KBM-7 (cell line): ENCODE measurements at regions not wholly inside any gene's neighbourhood (a gene's known extent, or its start where the extent isn't known, plus 50 kb on each side); places are given as distances from the start of the nearest gene placed in this dataset.

ENCODE experiments used
- DNase-seq: peaks from one replicate; pipeline ENCODE4 v3.0.0-alpha.2; 2015
- in situ Hi-C: fragments of 300-500 bp; cut with MboI; formaldehyde crosslinking; loops from 2 replicates; pipeline ENCODE4 v1.14.3; 2020; ENCODE audit warnings: low sequenced_read_pairs, low pct_unique_long_range_greater_than_20kb, mixed read lengths

DNA sequence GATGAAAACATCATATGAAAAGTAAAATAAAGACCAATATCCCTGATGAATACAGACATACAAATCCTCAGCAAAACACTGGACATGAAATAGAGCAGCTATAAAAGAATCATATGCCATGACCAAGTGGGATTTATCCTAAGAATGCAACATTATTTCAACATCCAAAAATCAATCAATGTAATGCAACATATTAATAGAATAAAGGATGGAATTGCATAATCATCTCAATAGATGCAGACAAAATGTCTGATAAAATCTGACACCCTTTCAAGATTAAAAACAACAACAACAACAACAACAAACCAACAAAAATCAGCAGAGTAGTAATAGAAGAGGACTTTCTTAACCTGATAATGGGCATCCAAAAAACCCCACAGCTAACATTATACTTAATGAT, 63.8 kb upstream of the IL1R1 start:
- in situ Hi-C loops = no loop called here
- no peak for DNase-seq

DNA sequence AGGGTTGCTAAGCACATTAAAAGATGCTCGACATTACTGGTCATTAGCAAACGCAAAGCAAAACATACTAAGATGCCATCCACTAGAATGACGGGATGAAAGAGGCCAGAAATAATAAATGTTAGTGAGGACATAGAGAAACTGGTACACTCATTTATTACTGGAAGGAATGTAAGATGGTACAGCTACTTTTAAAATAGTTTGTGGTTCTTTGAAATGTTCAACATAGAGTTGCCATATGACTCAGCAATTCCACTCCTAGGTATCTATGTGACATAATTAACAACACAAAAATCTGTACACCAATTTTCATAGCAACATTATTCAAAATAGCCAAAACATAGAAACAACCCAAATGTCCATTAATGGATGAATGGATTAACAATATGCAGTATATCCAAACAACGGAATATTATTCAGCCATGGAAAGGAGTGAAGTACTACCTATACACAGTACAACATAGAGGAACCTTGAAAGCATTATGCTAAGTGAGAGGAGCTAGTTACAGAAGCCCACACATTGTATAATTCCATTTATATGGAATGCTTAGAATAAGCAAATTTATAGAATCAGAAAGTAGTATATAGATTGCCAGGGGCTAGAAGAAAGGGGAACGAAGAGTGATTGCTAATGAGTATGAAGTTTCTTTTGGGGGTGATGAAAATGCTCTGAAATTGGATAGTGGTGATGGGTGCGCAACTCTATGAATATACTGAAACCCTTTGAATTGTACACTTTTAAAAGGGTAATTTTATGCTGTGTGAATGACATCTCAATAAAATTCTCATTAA, 61.9 kb upstream of the IL1R1 start:
- no peak for DNase-seq
- in situ Hi-C loops = no loop called here

DNA sequence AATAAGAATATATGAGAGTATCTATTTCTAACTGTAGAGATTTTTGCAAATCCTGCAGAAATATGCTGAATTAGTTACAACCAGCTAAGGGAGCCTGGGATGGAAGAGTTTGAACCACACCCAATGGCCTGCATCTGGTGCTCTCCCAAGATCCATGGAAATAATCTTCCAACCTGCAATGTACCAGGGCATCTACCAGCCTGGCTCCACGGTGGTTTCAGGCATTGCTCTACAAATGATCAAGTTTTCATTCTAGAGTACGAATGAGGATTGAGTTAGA, 61.4 kb upstream of the IL1R1 start:
- in situ Hi-C loops = no loop called here

DNA sequence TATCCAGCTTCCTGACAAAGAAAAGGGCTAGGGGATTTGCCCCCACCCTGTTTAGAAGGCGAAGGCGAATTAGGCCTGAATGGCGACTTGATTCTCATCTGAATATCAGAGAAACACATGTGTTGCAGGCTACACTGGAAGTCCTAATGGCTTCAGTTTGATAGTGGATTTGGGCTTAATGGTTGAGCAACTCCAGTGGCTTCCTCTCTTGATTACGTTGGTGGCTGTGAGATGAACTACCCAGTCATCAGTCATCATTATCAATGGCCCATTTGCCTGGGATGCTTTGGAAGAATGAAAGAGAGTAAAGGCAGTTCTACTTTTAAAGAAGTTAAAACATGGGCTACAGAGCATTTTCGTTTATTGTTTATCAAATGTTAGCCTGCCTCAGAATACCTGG, 60.9 kb upstream of the IL1R1 start:
- DNase-seq = peak; percentile 34
- in situ Hi-C loops = no loop called here

More for the DNA sequence above, 61.4 kb upstream of the IL1R1 start:
- DNase-seq = no peak

DNA sequence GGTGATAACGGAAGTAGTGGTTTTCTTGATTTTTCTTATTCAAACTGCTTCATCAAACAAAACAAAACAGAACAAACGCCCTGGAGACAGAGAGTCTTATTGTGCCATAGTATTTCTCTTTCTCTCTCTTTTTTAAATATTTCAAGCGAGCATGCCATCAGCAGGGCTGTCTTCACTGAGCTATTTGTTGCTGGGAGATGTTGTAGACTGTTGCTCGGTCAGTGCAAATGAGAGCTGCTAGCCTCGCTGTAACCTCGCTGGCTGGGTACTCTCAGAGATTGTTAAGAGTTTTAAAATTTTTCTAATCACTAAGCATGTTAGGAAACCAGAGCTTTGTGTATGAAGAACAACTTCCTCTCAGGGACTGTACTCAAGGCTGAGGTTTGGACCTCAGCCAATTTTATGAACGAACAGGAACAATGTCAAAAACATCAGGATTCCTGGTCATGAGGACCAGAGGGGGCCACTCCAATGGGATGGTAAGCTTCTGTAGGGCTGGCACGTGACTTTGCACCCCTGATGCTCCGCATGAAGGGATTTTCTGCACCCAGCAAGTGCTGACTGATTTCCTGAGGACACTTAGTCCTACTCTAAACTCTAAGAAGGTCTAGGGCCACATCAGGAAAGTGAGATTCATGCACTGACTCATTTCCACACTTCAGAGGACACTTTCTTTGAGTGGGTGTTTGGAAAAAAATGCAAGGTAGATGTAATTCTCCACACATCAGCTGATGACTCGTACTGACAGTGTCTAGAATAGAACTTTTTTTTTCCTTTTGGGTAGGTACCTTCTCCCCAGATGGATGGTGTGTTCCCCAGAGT, 59.8 kb upstream of the IL1R1 start:
- in situ Hi-C loops = no loop called here

DNA sequence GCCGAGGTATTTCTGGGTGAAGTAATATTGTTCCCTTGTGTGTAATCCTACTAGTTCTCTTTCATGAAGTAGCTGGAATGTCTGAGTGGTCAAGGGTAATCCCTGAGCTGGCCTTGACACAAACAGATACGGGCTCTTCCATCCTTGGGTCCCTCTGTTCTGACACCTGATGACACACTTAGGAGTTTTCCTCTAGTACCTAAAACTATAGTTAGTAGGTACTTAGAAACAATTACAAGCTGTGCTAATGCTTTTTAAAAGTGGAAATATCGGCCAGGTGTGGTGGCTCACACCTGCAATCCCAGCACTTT, 59.2 kb upstream of the IL1R1 start:
- no peak for DNase-seq
- in situ Hi-C loops = no loop called here

More for the DNA sequence above, 59.8 kb upstream of the IL1R1 start:
- DNase-seq = peak; percentile 83

DNA sequence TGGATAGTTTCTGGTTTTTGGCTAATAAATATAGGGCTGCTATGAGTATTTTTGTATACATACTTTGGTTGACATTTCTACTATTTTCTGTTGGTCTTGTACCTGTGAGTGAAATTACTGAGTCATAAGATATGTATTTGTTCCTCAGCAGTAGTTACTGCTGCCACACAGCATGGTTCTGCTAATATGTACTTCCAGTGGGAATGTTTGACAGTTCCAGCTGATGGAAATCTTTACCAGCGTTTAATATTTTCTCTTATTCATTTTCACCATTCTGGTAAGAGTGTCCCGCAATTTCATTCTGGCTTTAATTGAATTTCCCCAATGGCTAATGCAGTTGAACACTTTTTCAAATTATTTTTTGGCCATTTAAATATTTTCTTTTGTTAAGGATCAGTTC, 57.9 kb upstream of the IL1R1 start:
- in situ Hi-C loops = no loop called here

DNA sequence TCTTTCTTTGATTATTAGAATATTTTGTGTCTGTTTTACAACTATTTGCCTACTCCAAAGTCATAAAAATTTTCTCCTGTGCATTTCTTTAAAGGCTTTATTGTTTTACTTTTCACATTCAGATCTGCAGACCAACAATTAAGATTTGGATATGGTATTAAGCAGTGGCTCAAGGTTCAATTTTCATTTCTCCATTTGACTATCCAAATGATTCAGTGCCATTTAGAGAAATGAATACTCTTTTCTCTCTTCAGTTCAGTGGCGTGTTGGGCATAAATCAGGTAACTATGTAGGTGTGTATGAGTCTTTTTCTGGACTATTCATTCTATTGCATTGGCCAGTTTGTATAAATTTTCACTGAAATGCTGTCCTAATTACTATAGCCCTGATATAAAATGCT, 57.3 kb upstream of the IL1R1 start:
- DNase-seq = no peak
- in situ Hi-C loops = no loop called here

More for the DNA sequence above, 57.9 kb upstream of the IL1R1 start:
- DNase-seq = no peak

DNA sequence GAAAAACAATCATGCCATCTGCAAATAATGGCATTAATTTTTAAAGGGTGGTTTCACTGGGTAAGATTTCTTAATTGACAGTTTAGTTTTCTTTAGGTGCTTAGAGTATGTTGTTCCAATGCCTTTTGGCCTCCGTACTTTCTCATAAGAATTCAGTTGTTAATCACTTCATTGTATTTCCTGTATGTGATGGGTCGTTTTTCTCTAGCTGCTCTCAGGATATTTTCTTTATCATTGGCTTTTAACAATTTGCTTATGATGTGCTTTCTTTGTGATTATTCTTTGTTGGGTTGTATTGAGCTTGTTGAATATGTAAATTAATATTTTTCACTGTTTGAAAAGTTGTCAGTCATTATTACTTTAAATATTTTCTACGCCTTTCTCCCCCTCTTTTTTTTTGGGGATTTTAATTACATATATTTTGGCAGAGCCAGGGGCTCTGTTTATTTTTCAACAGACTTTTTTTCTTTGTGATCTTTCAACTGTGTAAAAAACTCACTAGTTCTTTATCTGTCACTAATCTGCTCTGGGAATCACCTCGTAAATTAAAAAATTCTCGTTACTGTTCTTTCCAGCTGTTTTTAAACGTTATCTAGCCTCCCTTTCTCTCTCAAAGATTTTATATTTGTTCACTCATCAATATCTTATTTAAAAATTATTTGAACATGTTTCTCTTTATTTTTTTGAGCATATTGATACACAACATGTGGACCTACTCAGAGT, 56.2 kb upstream of the IL1R1 start:
- DNase-seq = no peak
- in situ Hi-C loops = no loop called here

DNA sequence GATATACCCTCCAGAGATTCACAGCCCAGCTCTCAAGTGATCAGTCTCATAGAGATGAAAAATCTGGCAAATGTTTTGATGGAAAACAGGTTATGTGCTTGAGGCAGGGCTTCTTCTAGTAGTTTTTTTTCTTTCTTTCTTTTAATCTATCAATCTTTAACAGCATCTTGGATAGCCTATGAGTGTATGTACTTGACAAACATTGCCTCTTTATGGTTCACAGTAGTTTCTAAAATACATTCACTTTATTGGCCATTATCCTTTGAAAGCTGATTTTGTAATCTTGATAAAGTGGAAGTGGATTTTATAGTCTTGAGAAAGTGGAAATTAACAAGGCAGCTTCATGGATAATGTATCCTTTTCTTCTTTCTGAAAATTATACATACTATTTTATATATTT, 51.4 kb upstream of the IL1R1 start:
- in situ Hi-C loops = no loop called here
- no peak for DNase-seq

DNA sequence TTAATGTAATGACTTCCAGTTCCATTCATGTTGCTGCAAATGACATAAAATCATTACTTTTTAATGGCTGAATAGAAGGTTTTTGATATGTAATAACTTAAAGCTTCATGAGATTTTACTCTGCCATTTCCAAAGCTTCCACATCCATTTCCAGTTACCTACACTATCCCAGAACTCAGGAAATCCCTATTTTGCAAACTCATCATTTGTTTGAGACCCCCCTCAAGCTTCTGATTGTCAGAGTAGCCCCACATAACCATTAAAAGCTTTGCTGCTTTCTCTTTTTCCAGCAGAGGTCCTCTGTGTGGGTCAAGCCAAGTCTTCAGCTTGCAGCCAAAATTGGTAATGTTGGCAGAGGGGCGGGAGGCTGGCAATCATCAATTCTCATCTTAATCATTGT, 50.6 kb upstream of the IL1R1 start:
- in situ Hi-C loops = no loop called here
- no peak for DNase-seq

DNA sequence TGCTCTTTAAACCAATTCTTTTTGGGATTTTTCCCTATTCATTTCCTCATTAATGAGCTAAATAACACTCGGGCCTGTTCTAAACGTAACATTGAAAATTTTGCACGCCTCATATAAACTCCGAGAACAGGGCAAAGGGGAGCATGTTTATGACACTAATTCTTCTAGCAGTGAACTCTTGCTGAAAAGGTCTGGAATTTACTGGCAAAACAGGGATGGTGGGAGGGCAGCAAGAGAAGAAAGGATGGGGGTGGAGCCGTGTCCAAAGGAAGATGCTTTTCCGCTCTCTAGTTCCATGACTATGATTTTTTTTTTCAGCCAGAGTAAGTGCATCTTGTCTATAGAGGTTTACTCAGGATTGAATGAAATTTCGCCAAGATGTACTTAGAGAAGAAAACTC, 50.0 kb upstream of the IL1R1 start:
- DNase-seq = no peak
- in situ Hi-C loops = no loop called here
